NOMO-1 treated with DMSO at 0.1 percent for 48 hours (cell line): ENCODE measurements at regions not wholly inside any gene's neighbourhood (a gene's known extent, or its start where the extent isn't known, plus 50 kb on each side); places are given as distances from the start of the nearest gene placed in this dataset.
"Not testable (repeated sequence)": the region's sequence is repeated elsewhere in the genome, so short reads cannot be mapped to it uniquely, and the experiment has no call there.

Source experiments
- DNase-seq: peaks from one replicate; lab custom pipeline; 2025; ENCODE audit not compliant: unreplicated experiment; lab: John Stamatoyannopoulos, UW

DNA sequence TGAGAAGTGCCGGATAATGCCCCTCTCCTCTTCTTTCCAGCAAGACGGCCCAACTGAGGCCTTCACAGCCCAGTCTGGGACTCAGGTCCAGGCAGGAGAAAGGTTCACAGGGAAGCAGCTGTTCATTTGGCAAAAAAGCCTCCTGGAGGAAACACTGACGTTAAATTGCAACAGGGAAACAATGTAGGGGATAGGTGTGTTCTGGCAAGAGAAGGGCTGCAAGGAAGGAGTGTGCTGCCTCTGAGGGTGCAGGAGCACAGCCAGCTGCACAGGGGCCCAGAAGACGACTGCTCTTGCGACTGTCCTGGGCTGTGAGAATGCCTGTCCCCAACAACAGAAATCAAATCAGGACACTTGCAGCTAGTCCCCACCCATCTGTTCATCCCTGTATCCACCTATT lies 70.6 kb upstream of the PMEPA1 start:
- no peak for DNase-seq

DNA sequence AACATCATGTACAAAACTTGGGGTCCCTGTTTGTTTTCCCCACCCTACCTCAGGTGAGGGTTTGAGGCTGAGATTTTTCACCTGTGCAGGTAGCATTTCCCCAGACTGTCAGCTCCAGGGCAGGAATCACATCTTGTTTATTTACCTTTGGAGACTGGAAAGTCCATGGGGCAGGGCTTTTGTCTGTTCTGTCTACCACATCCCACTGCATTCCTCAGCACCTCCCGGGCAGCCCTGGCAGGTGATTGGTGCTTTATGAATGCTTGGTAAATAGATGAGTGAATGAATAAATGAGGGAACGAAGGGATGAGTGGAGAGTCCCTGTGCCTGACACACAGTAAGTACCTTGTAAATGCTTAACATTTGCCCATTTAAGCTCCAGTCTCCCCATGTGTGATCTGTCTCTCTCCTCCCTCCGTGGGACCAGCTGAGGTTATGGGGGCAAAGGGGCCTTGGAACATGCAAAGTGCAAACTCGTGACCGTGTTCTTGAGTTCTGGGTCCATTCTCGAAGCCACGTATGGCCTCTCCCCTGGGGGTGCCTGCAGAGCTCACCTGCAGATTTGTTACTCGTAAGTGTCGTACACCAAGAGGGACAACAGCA lies 69.7 kb upstream of the PMEPA1 start:
- no peak for DNase-seq

DNA sequence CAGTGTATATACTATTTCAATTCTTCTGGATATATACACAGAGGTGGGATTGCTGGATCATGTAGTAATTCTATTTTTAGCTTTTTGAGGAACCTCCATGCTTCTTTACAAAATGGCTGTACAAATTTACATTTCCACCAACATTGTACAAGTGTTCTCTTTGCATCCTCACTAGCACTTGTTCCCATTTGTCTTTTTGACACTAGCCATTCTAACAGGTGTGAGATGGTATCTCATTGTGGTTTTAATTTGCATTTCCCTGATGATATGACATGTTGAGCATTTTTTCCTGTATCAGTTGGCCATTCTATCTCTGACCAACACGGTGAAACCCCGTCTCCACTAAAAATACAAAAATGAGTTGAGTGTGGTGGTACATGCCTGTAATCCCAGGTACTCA lies 68.1 kb upstream of the PMEPA1 start:
- DNase-seq = no peak

DNA sequence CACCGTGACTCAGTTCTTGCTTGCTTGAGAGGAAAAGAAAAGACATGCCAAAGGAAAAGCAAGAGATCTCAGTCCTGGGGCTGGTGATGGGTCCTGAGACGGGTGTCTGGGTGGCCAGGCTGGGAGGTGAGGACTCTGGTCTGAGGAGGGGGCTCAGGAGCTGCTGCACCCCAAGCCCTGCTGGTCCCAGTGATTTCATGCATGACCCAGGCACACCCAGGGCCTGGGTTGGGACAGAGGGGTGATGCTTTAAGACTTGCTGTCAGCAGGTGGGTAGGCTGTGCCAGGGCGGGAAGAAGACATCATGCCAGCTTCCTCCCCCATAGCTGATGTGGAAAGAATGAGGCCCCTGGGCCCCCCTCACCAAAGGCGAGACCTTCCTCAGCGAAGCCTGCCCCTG lies 65.1 kb upstream of the PMEPA1 start:
- no peak for DNase-seq

DNA sequence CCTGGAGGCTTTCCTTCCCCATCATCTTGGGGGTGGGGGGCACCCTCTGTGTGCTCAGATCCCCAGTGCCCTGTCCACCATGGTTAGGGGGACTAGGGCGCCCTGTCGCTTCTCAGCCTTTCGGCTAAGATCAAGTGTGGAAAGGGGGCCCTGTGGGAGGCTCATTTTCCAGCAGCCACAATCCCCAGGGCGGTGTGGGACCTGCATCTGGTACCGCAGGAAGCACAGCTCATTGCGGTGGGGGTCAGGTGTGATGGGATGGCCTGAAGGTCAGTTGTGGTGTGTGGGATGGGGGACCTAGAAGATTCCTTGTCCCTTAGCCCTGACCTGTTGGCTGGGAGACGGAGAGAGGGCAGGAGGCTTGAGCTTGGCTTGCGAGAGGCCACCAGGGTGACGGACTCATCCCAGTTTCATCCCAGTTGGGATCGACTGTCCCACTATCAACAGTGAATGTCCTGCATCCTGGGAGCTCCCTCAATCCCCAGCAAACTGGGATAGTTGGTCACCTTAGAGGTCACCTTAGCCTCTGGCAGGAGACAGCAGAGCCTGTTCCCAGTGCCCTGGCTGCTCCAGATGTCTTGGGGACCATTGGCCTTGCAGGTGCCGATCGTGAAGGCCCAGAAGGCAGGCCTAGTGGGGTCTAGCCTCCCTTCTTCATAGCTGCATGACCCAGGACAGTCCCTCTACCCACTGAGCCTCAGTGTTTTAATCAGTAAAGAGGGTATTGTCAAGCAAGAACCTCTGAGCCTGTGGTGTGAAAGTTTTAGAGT lies 64.5 kb upstream of the PMEPA1 start:
- no peak for DNase-seq

DNA sequence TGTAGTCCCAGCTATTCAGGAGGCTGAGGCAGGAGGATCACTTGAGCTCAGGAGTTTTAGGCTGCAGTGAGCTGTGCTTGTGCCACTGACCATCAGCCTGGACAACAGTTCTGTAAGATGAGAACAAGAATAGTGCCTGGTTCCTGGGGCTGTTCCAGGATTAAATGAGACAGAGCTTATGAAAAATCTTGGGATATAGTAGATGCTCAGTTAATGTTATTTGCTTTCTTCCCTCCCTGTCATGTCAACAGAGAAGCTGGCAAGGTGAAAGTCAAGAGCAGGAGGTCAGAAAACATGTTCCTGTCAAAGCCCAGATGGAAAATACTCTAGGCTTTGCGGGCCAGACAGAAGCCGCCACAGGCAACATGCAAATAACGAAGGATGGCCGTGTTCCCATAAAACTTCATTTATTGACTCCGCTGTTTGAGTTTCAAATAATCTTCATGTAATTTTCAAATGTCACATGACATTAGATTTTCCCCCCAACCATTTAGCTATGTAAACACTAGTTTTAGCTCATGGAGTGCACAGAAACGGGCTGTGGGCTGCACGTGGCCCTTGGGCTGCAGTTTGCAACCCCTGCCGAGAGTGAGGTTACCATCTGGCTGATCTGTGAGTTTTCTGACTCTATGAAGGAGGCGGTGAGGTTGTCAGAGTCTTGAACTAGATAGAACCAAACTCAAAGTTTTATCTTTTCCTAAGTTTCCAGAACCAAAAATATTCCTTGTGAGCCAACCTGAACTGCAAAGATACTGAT lies 63.4 kb upstream of the PMEPA1 start:
- DNase-seq = no peak

DNA sequence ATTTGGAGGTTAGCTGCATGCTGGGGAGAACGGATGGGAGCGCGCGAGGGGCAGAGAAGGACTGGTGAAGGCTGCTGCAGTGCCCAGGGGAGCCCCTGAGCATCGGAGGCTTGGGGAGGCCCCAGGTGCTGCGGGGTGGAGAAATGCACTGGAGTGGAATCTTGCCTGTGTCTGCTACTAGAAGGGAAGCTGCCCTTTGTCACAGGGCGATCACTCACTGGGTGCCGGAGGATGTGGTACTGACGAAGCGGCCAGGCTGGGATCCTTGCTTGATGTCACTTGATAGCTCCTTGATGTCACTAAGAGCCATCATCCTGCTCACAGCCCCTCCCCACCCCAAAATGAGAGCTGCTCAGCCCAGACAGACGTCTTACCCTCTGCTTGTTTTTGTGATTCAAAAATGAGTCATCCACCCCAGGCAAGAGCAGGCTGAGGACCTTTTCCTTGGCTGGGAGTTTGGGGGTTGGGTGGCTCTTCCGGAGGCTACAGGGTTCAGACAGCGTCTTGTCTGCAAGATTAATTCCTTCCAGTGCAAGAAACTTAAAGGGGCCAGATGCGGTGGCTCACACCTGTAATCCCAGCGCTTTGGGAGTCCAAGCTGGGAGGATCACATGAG lies 62.6 kb upstream of the PMEPA1 start:
- no peak for DNase-seq

DNA sequence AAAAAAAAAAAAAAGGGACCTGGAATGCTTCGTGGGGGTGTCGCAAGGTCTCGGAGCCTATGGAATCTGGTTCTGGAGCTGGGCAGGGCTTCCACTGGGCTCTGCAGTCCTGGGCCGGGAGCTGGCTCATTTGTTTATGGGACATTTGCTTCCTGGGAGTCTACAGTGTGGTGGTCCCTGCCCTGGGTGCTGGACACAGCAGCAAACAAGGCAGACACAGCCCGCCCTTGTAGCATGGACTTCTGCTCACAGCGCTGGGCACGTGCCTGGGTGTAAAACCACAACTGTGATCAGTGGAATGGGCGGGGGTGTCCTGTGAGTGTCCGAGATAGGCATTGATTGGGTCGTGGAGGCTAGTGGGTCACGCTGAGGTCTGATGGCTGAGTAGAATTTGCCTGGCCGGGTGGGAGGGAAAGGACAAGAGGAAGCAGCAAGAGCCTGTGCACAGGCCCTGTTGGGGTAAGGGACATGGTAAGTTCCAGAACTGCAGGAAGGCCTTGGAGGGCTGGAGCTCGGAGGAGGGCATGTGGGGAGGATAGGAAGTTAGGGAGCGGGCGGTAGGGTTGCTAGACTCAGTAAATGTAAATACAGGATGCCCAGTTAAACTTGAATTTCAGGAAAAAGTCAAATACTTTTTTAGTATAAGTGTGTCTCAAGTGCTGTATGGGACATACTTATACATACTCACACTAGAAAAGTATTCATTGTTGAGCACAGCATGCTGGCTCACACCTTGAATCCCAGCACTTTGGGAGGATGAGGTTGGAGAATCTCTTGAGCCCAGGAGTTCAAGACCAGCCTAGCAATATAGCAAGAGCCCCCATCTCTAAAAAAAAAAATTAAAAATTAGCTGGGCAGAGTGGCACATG lies 61.3 kb upstream of the PMEPA1 start:
- DNase-seq = no peak

DNA sequence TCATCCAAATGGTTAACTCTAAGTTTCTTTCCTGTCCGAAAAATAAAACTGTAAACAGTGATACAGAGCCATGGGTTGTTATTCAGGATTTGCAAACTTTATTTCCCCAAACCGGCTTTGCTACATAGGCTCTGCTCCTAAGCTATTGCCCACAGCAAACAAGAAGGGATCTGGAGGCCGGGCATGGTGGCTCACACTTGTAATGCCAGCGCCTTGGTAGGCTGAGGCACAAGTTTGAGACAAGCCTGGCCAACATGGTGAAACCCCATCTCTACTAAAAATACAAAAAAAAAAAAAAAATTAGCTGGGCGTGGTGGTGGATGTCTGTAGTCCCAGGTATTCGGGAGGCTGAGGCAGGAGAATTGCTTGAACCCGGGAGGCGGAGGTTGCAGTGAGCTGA lies 60.6 kb upstream of the PMEPA1 start:
- not testable (repeated sequence) for DNase-seq

DNA sequence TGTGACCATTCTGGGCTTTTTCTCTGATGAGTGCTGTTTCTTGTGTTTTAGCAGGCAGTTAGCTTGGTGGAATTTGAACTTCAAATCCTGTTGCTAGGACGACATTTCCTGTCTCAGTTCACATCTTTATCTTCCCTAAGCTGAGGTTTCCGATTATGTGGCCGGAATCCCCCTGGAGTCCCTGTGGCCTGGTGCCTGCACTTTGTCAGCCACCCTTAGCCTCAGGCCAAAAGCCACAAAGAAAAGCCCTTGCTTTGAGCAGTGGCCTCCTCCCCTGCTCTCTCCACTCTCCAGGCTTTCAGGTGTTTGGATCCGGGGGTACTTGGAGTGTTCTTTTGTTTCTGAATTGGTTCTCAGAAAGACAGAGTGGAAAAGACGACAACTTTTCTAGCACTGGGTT lies 59.9 kb upstream of the PMEPA1 start:
- DNase-seq = no peak

DNA sequence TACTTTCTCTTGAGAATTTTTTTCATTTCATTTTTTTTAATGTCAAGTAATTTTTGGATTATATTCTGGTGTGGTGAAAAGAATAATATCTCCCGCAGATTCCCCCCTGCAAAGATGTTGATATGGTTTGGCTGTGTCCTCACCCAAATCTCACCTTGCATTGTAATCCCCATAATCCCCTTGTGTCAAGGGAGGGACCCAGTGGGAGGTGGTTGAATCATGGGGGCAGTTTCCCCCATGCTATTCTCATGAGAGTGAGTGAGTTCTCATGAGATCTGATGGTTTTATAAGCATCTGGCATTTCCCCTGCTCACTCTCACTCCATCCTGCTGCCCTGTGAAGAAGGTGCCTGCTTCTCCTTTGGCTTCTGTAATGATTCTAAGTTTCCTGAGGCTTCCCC lies 58.7 kb upstream of the PMEPA1 start:
- DNase-seq = no peak

DNA sequence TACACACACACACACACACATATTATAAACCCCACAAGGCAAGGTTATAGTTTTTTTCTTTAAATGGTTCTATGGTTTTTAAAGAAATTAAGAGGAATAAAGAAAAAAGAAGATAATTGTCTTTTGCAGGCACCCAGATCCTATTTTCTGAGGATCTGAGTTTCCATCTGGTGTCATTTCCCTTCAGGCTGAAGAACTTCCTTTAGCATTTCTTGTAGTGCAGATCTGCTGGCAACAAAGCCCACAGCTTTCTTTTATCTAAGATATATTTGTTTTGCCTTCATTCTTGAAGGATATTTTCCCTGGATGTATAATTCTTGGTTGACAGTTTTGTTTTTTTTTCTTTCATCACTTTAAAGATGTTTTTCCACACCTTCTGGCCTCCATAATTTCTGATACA lies 57.6 kb upstream of the PMEPA1 start:
- no peak for DNase-seq

DNA sequence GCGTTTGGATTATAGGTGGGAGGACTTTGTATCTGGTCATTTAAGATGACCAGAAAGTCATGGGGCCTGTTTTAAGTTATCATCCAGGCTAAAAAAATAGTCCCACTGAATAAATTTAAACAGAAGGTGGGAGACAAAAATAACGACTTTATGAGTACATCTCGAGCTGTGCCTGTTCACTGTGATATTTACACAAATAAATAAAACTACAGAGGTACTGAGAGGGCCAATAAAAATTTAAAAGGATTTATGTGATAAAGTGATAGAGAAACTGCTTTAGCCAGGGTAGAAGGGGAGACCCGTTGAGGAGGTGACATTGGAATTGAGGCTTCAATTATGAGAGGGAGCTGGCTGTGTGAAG lies 53.4 kb upstream of the PMEPA1 start:
- DNase-seq = no peak

DNA sequence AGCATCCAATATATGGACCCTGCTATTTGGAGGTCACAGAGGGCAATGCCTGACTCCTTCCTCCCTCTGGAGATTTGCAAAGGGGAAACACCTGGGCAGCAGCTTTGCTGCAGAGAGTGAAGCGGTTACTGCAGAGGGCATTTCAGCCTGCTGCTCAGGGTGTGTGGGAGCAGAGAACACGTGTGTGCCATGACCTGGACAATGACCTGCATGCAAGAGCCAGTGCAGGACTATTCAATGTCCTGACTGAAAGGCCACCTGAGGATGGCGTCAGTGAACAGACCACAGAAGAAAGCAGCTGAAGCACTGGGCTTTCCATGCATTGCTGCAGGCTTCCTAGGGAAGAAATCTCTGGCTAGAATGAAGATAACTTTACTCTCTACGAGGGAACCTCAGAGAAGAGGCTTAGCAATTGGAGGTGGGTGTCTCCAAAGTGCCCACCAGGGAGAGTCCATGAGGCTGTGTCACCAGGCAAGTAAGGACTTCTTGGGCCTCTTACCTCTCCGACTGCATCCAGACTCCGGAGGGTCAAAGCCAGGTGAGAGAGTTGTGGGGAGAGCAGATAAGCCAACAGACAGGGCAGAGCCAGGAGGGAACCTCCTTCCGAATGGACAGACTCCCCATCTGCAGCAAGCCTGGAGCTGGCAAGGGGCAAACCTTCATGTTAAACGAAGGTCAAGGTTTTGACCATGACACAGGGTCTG lies 52.9 kb upstream of the PMEPA1 start:
- DNase-seq = no peak

DNA sequence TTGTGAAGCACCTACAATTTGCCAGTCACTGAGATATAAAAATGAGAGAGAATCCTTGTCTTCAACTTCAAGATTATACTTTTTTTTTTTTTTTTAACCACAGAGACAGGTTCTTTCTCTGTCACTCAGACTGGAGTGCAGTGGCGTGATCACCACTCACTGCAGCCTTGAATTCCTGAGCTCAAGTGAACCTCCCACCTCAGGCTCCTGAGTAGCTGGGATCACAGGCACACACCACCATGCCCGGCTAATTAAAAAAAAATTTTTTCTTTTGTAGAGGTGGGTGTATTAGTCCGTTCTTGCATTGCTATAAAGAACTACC lies 51.6 kb upstream of the PMEPA1 start:
- DNase-seq = no peak

DNA sequence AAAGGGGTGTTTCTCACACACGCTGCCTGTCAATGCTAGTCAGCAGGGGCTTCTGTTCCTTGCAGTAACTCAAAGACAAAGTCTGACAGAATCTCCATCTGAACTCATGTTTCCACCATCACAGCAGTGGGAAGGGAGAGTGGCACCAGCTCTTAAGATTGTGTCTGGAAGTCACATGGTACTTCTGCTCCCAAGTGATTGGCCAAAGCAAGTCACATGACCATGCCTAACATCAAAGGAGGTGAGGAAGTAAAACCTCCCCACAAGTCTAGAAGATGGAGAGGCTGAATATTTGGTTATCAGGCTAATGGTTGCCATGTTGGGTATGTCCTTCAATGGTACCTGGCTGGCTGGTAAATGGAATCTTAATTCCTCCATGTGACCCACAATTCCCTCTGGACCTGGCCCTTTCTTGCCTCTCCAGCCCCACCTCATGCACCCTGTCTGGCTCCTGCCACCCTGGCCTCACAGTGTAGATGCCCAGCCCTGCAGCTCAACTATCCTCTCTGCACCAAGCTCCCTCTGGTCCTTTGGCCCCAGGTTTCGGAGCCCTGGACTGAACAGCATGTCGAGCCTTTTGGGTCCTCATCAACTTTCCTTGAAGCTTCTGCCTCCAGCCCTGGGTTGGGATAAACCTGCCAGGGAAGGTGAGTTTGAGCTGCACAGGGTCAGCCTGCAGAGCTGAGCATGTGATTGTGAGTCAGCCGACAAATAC lies 51.0 kb upstream of the PMEPA1 start:
- no peak for DNase-seq

DNA sequence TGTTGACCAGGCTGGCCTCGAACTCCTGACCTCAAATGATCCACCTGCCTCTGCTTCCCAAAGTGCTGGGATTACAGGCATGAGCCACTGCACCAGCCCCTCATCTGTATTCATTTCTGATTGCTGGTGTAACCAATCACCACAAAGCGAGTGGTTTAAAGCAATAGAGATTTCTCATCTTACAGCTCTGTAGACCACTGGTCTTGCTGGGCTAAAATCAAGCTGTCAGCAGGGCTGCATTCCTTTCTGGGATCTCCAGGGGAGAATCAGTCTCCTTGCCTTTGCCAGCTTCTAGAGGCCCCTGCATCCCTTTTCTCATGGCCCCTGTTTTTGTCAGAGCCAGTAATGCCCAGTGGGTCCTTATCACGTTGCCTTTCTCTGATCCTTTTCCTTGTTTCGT lies 49.9 kb upstream of the PMEPA1 start:
- no peak for DNase-seq
